ENCODE measurements at regions not wholly inside any gene's neighbourhood (a gene's known extent, or its start where the extent isn't known, plus 50 kb on each side); places are given as distances from the start of the nearest gene placed in this dataset.

DNA sequence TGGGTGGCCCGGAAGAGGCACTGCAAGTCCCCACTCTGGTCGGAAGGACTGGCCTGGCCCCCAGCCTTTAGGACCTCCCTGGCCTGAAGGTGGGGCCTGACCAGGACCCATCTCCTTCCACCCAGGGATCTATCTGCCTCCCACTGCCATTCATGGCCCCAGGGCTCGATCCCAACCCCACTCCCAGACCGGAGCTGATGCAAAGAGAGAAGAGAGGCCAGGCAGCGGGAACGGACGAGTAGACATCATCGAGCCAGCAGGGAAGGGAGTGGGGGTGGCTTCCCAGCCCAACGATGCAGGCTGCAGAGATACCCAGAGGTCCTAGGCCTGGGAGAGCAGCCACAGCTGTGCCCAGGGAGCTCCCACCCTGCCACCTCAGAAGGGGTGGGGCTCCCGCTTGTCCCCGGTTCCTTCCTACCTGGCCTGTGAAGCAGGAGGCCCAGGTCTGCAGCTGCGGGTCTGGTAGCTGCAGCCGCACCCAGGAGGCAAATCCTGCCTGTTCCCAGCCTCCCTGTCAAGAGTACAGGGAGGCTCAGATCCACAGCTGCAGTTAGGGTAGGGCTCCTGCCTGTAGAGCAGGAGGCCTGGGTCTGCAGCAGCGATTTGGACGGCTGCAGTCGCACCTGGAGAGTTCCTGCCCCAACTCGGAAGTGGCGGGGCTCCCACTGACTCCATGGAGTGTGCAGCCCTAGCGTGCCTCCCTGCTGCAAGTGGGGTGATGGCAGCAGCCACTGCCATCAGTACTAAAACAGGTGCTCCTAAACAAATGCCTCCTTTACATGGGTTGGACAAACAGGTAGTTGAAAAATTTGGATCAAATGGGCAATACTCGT, 1151.0 kb upstream of the PHF14 start:
- TF ChIP-seq CTCF (IDR thresholded peaks at IDR 0.05; ENCODE audit: poor library complexity, severe bottlenecking), result no peak
- TF ChIP-seq REST (IDR thresholded peaks at IDR 0.05; ENCODE audit: borderline replicate concordance), result no peak

Data from neural cell (in vitro differentiated cells).